Fibroblast of skin of right biceps (primary cell): ENCODE measurements at regions not wholly inside any gene's neighbourhood (a gene's known extent, or its start where the extent isn't known, plus 50 kb on each side); places are given as distances from the start of the nearest gene placed in this dataset.
"Not testable (repeated sequence)": the region's sequence is repeated elsewhere in the genome, so short reads cannot be mapped to it uniquely, and the experiment has no call there.

Source experiments
- DNase-seq: peaks from one replicate; pipeline ENCODE4 v3.0.0-alpha.2; 2013

DNA sequence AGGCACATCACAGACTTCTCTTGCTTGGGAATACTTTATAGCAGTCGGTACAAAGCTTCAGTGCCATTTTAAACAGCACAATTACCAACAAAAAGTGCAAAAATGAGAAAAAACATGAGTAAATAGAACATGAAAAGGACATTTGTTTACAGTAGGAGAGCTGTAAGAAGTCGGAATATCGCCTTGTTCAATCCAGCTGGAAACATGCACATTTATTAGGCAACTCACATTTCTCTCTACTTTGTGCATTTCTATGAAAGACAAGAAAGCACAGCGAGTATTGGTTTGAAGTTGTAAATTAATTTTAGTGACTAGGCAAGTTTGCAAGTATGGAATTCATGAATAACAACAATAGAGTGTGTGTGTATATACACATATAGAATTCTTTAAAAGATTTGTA lies 484.7 kb downstream of the DACH1 start:
- DNase-seq, result no peak

DNA sequence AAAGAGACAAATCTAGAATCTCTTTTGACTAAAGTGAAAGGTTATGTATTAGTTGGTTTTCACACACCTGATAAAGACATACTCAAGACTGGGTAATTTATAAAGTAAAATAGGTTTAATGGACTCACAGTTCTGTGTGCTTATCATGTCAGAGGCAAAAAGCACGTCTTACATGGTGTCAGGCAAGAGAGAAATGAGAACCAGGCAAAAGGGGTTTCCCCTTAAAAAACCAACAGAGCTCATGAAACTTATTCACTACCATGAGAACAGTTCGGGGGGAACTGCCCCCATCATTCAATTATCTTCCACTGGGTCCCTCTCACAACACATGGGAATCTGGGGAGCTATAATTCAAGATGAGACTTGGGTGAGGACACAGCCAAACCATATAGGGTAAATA lies 486.8 kb downstream of the DACH1 start:
- DNase-seq, result no peak

DNA sequence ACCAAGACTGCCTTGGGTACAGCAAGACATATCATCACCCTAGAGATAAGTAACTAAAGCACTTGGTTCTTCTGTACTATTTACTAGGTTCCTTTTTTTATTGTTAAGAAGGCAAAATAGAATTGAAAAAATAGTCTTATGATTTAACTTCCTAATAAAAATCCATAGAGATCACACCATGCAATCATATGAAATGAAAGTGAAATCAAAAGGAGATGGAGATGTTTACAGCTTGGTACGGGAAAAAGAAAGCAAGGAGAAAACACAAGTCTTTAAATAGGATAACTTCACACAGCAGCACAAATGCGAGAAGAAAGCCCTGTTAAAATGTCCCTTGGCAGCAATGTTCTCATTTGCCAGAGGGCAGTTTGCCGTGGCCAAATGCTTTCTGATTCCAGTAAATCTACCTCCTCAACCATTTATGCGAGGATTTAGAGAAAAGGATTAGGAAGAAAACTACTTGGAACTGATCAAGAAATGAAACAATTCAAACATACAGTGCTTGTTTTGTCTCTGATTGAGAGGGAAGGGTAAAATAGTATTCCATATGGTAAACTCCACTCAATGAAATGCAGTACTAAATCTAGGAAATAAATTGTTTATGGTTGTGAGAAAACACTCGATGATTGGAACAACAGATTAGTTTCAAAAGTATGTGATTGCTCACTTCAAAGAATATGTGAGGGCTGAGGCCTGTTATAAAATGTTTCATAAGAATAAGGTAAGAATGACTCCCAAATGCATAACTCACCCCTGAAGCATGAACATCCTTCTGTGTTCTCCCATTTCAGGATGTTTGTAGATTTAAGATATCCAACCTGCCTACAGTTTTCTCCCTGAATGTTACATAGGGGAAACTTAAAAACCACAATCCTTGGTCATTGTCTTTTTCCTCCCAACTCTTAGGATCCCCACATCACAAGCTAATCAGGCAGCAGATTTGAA lies 487.8 kb downstream of the DACH1 start:
- no peak for DNase-seq

DNA sequence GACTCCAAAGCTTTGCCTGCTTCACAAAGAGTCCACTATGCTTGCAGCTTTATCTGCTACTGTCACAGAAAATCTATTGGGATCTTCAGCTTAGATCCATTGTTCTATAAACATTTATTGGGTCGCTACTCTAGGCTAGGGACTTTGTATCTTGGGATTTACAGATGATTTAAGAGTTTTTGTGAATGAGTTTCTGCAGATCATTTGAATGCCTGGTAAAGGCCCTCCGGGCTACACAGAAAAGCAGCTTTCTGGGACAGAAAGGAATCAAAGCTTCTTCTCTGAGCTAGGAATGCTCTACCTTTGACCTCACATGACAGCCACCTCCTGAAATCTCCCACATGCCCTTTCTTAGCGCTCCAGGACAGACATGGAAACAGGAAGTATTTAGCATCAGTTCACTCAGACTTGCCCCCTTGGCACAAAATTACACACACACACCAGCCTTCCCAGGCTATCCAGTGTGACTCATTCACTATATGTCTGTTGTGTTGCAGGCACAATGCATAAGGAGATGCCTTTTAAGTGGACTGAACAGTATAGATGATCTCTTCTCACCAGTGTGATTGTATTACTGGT lies 492.4 kb downstream of the DACH1 start:
- DNase-seq, result no peak

DNA sequence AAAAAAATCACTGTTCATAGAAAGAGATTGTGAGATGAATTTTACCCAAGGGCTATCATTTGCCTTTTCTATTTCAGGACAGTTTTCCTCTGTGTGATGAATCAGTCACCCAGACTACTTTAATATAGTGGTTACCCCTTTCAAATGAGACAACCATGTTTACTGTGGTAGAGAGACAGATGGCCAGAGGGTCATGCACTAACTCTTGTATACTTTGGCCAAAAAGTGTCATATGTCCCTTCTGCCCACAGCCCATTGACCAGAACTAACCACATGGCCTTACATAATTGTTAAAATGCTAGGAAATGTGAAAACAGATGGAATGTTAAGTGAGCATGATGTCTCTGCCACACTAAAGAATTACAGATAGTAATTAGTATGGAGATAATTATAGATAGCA lies 498.7 kb downstream of the DACH1 start:
- DNase-seq, result no peak

DNA sequence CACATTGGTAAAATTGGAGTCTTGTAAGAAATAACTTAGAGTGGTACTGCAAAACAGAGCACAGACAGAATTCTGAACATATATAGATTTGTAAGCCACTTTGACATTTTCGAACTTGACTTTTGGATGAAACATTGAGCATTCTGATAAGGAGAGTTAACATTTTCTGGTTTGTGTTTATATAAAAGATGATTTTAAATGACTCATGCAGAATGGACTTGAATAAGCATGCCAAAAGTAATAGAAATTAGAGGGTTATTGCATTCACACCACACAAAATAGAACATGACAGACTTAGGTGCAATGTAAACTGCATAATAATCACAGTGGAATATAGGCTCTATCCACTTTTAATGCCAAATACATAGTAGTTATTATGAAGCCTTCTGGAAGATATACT lies 507.0 kb downstream of the DACH1 start:
- no peak for DNase-seq

DNA sequence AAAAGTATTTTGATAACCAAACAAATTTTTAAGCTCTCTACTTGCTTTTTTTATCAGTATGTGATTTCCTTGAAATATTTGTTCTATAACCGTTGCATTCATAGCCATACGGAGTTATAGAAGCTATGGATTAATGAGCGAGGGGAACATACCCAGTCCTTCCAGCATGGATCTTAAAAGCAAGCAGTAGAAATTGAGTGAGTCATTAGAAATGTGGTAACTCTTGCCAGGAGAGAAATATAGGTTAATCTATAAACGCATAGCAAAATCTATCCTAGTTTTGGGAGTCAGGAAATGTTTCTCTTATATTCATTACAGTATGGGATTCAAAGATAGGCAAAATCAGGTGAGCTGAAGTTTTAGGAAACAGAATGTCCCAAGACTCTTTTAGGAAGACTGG lies 507.4 kb downstream of the DACH1 start:
- DNase-seq, result no peak

DNA sequence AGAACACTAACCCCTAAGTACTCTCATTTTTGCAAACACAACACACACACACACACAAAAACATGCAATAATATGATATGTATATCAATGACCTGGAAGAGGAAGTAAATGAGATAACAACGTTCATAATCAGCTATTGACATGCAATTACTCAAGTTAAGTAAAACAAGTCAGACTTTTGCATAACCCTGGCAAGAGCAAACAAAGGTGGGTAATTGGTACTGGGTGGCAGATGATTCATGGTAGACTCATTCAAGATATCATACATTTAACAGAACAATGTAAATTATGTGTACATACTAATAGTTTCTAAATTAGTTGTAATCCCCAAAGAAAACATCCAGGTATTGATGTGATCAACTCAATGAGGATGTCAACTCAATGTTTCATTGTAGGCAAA lies 508.8 kb downstream of the DACH1 start:
- no peak for DNase-seq

DNA sequence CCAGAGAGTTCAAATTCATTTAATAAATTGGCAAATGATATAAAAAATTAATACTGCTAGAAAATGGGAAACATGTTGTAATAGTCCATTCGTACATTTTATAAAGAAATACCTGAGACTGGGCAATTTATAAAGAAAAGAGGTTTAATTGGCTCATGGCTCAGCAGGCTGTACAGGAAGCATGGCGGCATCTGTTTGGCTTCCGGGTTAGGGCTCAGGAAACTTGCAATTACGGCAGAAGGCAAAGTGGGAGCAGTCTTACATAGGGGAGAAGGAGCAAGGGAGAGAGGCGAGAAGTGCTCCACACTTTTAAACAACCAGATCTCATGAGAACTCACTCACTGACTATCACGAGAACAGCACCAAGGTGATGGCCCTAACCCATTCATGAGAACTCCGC lies 512.0 kb downstream of the DACH1 start:
- no peak for DNase-seq

DNA sequence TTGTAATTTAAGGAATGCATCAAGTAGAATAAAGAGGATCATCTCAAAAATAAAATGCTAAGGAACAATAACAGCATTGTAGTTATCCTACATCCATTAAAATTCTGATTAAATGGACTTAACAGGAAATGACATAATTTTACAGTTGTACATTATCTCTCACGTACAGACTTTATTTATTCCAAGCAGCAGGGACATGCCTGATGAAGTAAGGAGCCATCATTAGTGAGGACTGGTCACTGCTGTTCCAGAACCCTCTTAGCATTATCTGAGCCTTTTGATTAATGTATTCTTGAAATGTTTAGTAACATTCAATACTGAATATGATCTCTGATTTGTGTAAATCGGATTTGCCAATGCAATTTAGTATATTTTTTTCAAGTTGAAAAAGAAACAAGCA lies 516.1 kb downstream of the DACH1 start:
- DNase-seq, result no peak

DNA sequence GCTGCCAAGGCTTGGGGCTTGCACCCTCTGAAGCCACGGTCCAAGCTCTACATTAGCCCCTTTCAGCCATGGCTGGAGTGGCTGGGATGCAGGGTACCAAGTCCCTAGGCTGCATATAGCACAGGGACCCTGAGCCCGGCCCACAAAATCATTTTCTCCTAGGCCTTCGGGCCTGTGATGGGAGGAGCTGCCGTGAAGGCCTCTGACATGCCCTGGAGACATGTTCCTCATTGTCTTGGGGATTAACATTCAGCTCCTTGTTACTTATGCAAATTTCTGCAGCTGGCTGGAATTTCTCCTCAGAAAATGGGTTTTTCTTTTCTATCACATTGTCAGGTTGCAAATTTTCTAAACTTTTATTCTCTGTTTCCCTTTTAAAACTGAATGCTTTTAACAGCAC lies 521.1 kb downstream of the DACH1 start:
- not testable (repeated sequence) for DNase-seq

DNA sequence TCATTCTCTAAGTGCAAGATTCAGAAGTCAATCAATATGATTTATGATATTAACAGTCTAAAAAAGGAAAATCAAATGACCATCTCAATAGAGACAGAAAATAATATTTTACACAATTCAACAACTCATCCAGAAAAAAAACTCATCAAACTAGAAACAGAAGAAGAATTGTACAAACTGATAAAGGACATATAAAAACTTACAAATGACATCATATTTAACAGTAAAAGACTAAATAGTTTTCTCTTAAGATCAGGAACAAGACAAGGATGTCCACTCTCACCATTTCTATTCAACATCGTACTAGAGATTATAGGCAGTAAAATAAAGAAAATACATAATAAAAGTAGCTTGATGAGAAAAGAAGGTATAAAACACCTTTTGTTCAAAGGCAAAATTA lies 527.3 kb downstream of the DACH1 start:
- no peak for DNase-seq

DNA sequence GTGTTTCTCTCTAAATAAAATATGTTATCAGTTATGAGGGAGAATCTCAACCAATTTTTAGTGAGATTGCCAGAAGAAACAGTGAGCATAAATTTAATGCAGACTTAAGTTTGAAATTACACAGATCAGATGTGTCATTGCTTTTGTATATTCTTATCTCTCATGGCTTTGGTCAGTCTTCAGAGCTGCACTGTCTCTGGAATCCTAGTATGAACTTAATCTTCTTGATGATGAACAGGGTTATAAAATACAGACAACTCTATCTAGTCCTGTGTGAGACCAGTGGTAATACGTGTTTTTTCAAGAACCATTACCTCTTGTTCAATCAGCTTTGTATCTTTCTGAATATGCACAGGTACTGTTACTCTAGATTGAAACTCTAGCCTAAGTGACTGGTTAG lies 528.0 kb downstream of the DACH1 start:
- no peak for DNase-seq

DNA sequence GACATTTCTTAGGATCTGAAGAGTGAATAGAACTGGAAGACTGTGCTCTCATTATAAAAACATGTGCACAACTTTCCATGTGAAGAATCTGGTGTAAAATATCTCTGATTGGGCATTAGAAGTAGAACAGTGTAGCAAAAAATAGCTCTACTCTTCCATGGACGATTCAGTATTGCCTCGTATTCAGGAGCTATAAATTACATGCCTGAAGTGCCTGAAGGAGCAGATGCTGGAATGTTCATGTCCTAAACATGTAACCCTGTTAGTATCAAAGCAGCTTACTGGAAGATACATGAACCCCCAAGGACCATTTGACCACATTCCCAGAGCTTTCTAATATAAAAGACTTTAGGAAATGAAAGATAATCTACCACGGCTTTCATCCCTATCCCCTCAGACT lies 528.9 kb downstream of the DACH1 start:
- DNase-seq, result no peak

DNA sequence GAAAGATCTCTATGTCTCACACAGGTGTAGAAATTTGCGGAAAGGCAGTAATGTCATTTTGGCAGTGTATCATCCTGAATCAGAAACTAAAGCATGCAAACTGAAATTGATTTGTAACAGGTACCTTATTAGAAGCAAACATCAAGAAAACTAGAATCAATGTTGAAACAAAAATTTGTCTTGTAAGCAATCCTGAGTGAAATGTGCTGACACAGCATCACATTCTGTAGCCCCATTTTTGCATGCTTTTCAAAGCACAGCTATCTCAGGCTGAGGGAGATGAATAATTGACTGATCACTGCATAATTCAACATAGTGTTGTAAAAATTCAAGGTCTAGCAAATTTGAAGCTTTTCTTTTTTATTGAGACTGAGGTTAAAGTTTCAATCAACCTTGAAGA lies 539.7 kb downstream of the DACH1 start:
- DNase-seq, result no peak

DNA sequence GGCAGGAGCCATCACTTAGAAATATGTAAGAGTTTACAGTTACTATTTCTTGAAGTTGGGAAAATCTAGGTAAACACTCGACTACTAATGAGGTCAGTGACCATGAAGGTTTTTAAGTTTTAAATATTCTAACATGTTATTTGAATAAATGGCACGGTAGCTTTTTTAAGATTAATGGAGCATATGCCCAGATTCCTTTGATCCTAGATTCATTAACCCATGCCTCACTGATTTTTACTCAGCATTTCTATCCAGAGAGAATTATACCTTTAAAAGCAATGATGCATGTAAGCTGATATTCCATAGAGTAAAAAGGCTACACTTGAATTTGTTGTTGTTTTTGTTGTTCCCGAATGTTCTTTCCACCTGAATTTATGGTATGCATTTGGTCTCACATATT lies 541.4 kb downstream of the DACH1 start:
- no peak for DNase-seq

DNA sequence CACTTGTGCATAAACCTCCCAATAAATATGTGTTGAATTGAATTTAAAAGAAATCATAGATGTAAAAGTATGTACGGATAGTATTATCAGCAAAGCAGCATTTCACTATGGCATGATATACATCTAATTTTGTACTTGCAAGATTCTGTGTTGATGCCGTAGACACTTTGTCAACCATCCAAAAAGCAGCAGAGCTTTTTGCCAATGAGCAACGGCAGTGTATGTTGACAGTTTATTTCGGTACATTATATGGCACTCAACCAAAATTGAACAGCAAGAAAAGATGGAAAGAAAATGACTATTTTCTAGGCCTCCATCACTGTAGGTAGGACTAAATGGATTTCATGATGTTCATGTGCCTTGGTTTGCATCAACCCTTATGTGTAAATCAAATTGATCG lies 543.7 kb downstream of the DACH1 start:
- no peak for DNase-seq

DNA sequence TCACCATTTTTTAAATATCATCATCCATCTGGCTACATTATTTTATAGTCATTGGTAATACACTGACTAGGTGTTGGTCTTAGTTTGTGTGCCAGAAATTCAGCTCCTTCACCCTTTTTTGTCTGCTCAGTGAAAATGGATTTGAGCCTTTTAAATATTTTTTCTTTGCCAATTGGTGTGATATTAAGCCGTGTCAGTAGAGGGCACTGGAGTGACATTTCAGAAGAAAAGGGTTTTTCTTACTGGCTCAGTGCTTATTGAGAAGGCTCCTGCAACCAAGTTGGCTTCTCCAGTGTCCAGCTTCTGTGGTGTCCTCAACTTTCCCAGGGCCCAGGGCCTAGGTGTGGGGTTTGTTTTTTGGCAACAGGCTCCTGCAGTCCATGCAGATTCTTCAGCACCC lies 546.6 kb downstream of the DACH1 start:
- peak; percentile 9 for DNase-seq

DNA sequence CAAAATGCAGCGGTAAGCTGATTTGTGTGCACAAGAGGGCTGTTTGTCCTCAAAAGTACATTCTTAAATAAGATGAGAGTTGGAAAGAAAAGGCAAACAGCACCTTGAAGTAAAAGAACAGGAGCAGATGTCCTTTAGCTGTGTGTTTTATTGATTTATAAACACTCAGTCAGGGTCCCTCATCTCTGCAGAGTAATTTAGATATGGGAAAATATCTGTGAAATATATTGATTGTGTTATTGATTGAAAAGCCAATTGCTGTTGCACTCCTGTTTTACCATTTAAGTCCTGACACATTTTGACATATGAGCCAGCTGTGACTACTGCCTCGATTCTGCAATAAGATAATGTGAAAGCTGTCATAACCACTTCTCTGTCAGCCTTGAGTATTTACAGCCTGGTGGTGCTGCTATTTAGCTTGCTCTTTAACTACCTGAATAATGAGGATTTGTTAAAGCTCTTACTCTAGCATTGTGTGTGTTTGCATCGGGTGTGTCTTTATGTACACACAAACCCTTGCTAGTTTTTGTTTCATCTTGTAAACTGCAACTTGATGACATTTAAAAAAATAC lies 550.1 kb downstream of the DACH1 start:
- DNase-seq, result no peak

DNA sequence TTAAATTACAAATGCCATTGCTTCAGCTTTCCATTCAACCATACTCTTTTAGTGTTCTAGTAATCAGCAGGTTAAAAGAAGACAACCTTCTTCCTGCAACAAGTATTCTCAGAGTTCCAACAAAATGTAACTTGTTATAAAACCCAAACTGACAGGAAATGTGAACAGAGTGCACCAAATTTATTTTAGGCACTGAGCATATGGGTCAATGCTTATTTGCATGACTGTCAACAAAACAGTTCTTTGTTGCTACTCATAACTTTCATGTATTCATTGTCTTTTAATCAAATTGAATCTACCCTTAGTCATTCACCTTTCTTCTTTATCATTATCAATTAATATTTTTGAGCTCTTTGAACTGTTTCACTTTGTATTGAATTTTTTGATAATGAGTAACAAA lies 554.1 kb downstream of the DACH1 start:
- DNase-seq, result no peak

DNA sequence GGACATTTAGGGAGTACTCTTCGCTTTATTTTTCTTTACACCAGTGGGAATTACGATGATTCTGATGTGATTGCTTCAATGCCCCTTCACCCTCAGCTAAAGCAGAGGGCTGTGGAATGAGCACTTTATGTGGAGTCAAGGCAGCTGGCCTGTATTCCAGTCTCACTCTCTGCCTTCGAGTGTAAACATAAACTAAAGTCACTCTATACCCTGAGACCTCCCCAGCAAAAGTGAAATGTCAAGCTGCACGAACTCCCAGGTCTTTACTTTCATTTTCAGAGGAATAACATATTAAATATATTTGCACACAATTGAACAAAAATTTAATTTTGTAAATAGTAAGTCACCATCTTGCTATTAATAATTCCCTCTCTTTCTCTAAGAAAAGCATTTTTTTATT lies 557.1 kb downstream of the DACH1 start:
- DNase-seq, result no peak

DNA sequence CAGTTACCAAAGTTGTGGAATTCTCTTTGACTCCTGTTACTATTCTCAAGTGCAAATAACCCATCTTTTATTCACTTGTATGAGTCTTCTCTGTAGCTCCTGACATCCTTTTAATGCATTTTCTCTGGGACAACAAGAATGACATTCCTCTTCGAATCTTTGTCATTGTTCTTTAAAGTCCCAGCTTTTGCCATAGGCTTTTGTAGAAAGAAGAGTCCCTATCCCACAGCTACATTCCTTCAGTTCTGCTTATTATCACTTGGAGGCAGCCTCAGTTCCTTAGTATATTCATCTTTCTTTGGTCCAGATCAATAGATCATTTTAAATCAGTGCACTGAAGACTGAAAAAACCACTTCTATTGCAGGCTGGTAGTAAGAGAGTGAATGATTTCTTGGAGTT lies 560.2 kb downstream of the DACH1 start:
- no peak for DNase-seq

DNA sequence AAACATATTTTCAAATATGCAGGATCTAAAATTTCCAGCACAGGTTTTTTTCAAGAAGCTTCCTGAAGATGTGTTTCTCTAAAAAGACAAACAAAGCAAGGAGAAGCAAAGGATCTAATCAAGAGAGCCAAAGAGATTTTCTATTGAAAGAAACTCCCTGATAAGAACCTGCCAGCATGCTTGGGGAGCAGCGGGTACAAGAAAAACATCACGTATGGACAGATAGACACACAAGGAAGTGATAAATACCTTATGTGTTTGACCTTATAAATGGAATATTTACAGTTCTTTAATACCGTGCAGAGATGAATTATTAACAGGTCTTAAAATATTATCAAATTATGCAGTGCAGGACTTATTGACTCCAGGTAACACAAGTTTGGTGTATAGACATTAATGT lies 562.1 kb downstream of the DACH1 start:
- DNase-seq, result no peak

DNA sequence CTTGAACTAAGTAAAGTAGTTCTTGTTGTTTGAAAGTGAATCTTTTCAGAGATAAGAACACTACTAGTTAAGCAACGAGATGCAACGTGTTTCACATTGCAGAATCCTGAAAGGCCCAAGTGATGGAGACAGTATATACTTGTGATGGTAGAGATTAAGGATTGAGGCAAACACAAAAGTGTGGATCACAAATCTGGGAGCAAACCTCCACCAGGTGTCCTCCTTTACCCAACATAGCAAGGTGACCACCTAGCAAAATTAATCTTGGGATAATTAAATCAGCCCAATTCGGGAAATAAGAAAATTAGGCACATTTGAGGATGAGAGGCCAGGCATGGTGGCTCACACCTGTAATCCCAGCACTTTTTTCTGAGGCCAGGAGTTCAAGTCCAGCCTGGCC lies 563.9 kb downstream of the DACH1 start:
- no peak for DNase-seq

DNA sequence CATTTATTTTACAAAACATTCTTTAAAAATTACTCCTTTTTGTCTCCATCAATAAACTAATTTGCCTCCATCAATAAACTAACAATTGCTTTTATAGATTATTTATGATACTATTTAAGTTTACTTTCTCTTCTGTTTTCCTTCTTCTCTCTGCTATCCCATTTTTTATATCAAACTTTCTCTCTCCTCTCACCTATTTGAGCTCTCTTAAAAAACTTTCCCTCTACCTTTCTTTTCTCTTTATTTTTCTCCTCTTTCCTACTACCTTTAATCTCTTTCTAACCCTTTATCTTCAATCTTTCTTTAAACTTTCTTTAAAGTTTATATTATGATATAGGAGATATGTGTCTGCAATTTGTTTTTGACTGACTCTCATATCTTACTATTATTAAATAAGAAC lies 566.4 kb downstream of the DACH1 start:
- no peak for DNase-seq
